RPMI8226 (cell line): ENCODE measurements at regions not wholly inside any gene's neighbourhood (a gene's known extent, or its start where the extent isn't known, plus 50 kb on each side); places are given as distances from the start of the nearest gene placed in this dataset.
"Not testable (repeated sequence)": the region's sequence is repeated elsewhere in the genome, so short reads cannot be mapped to it uniquely, and the experiment has no call there.

ENCODE experiments used
- DNase-seq: peaks from one replicate; pipeline ENCODE4 v3.0.0-alpha.2; 2015

GRCh38 chr10:114732931-114733330 lies 74.9 kb upstream of the ABLIM1 start:
- no peak for DNase-seq

GRCh38 chr10:114735946-114736345 lies 77.9 kb upstream of the ABLIM1 start:
- DNase-seq, result no peak

- DNase-seq, result no peak
These were observed 77.9 kb upstream of the FHIP2A start for GRCh38 chr10:114743521-114744231.

- no peak for DNase-seq
These were observed 75.0 kb upstream of the FHIP2A start for GRCh38 chr10:114746531-114746930.

GRCh38 chr10:114748241-114748640 lies 73.3 kb upstream of the FHIP2A start:
- DNase-seq, result no peak

GRCh38 chr10:114749014-114749413 lies 72.6 kb upstream of the FHIP2A start:
- DNase-seq, result no peak

GRCh38 chr10:114749510-114749909 lies 72.1 kb upstream of the FHIP2A start:
- no peak for DNase-seq

- DNase-seq, result no peak
These were observed 69.7 kb upstream of the FHIP2A start for GRCh38 chr10:114751856-114752255.

GRCh38 chr10:114752570-114752969 lies 69.0 kb upstream of the FHIP2A start:
- DNase-seq, result not testable (repeated sequence)

- no peak for DNase-seq
These were observed 68.5 kb upstream of the FHIP2A start for GRCh38 chr10:114753126-114753525.

GRCh38 chr10:114754445-114755320 lies 66.9 kb upstream of the FHIP2A start:
- DNase-seq, result no peak

GRCh38 chr10:114755537-114755936 lies 66.0 kb upstream of the FHIP2A start:
- peak; percentile 94 for DNase-seq

GRCh38 chr10:114758331-114758730 lies 63.2 kb upstream of the FHIP2A start:
- DNase-seq, result no peak

- DNase-seq, result peak; percentile 21
These were observed 60.1 kb upstream of the FHIP2A start for GRCh38 chr10:114761205-114762193.

- DNase-seq, result peak; percentile 51
These were observed 58.8 kb upstream of the FHIP2A start for GRCh38 chr10:114762811-114763210.

- no peak for DNase-seq
These were observed 56.9 kb upstream of the FHIP2A start for GRCh38 chr10:114764656-114765055.

- DNase-seq, result no peak
These were observed 55.1 kb upstream of the FHIP2A start for GRCh38 chr10:114766470-114766869.

GRCh38 chr10:114767101-114767985 lies 54.2 kb upstream of the FHIP2A start:
- peak; percentile 76 for DNase-seq

- peak; percentile 41 for DNase-seq
These were observed 53.4 kb upstream of the FHIP2A start for GRCh38 chr10:114767986-114768821.

- no peak for DNase-seq
These were observed 51.6 kb upstream of the FHIP2A start for GRCh38 chr10:114770009-114770408.

GRCh38 chr10:114771157-114771556 lies 50.4 kb upstream of the FHIP2A start:
- DNase-seq, result no peak
